Activated T-cell treated with anti-CD3 and anti-CD28 coated beads, Interleukin-2, amount 50 U/mL, for 72 hours (primary cell): ENCODE measurements at regions not wholly inside any gene's neighbourhood (a gene's known extent, or its start where the extent isn't known, plus 50 kb on each side); places are given as distances from the start of the nearest gene placed in this dataset.

Experiments used
- ATAC-seq, 2 donors: fragments of 150-1000 bp; cut with Tn5 transposase; replicated peaks in 1 of 2; 2 replicates each; pipeline ENCODE4 v1.10.0; 2021; ENCODE audit warnings: moderate library complexity in 2 of 2, mild to moderate bottlenecking in 1 of 2
- DNase-seq, 2 donors: peaks; one replicate each; pipeline ENCODE4 v3.0.0; 2021 to 2022; ENCODE audit warnings: mixed read lengths in 1 of 2
- H3K27ac Mint-ChIP-seq: one replicate; pipeline ENCODE4 v1.8.0; 2022; ENCODE audit warnings: mild to moderate bottlenecking, moderate library complexity, mixed read lengths
- H3K27me3 Mint-ChIP-seq: one replicate; pipeline ENCODE4 v1.8.0; 2022; ENCODE audit warnings: low read depth, mixed read lengths
- H3K36me3 Mint-ChIP-seq, 2 donors: one replicate each; pipeline ENCODE4 v1.8.0; 2022; ENCODE audit warnings: mixed read lengths in 2 of 2, mild to moderate bottlenecking in 1 of 2; ENCODE audit not compliant: insufficient read depth in 2 of 2
- H3K4me1 Mint-ChIP-seq: one replicate; pipeline ENCODE4 v1.8.0; 2022; ENCODE audit warnings: low read depth, mixed read lengths
- H3K4me3 Mint-ChIP-seq, 2 donors: one replicate each; pipeline ENCODE4 v1.8.0; 2022; ENCODE audit warnings: mild to moderate bottlenecking in 2 of 2, mixed read lengths in 2 of 2, moderate library complexity in 2 of 2
- H3K9me3 Mint-ChIP-seq, 2 donors: one replicate each; pipeline ENCODE4 v1.8.0; 2022; ENCODE audit warnings: mixed read lengths in 2 of 2

- Mint-ChIP-seq H3K27ac (no peak overlapping the region), H3K9me3 (peaks cover 0 to 3% of the 10 kb centered on the region in 2 donors), H3K4me3 (no peak overlapping the region), H3K4me1 (no peaks in the 10 kb centered on the region), H3K36me3 (no peaks in the 10 kb centered on the region), H3K27me3 (no peaks in the 10 kb centered on the region)
- ATAC-seq (no peak), DNase-seq (no peak)
These were observed 100.4 kb upstream of the RND3 start for GRCh38 chr2:150587547-150588505.

- Mint-ChIP-seq H3K4me3 (no peak overlapping the region), H3K4me1 (no peaks in the 10 kb centered on the region), H3K27me3 (no peaks in the 10 kb centered on the region), H3K36me3 (no peaks in the 10 kb centered on the region), H3K9me3 (peaks cover 0 to 3% of the 10 kb centered on the region in 2 donors), H3K27ac (no peak overlapping the region)
- no peak for ATAC-seq
- DNase-seq: no peak
These were observed 99.4 kb upstream of the RND3 start for GRCh38 chr2:150586858-150587257.

DNA sequence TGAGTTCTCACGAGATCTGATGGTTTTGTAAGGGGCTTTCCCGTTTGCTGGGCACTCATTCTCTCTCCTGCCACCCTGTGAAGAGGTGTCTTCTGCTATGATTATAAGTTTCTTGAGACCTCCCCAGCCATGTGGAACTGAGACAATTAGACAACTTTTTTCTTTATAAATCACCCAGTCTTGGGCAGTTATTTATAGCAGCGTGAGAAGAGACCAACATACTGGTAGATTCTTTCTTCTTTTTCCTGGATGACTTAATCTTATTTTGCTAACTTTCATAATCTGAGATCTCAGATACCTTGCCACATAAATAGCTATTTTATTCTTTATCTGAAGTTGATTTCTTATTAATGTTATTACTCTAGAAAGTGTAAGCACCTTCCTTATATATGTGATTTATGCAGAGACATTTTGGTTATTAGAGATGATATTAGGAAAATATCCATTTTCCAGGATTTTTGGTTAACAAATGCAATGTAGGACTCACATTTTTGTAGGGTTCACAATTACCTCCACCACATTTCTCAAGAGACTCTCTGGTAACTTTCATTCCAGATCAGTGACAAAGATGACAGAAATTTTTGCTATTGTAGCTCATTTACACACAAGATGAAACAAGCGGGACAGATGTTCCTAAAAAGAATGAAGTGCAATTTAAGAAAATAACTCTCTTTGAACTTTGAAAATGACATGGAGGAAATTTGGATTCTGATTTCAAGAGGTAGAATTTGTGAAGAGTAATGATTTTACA, 97.9 kb upstream of the RND3 start:
- no peaks in the 10 kb centered on the region for H3K27me3 Mint-ChIP-seq
- H3K4me1 Mint-ChIP-seq: no peaks in the 10 kb centered on the region
- H3K9me3 Mint-ChIP-seq: peaks cover 0 to 3% of the 10 kb centered on the region in 2 donors
- no peak overlapping the region for H3K4me3 Mint-ChIP-seq
- no peak for DNase-seq
- no peak overlapping the region for H3K27ac Mint-ChIP-seq
- no peak for ATAC-seq
- no peaks in the 10 kb centered on the region for H3K36me3 Mint-ChIP-seq

DNA sequence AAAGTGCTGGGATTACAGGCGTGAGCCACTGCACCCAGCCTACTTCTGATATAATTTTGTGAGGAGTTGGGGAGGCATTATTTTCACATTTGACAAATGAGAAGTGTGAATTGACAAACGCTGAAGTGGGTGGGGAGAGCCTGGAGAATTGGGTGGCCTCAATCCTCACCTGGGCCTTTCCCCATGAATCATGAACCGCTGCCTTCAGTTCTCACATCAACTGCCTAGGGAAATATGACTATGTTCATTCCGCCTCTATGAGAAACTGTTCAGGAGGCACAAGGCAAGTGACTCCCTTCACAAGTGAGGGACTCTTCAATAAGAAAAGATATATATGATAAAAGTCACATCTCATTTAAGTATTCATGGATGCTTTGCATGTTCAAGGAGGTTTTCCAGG, 96.6 kb upstream of the RND3 start:
- no peaks in the 10 kb centered on the region for H3K27me3 Mint-ChIP-seq
- ATAC-seq (no peak), DNase-seq (no peak)
- peaks cover 3 to 5% of the 10 kb centered on the region in 2 donors for H3K9me3 Mint-ChIP-seq
- H3K36me3 Mint-ChIP-seq: peaks cover 0 to 2% of the 10 kb centered on the region in 2 donors
- no peak overlapping the region for H3K4me3 Mint-ChIP-seq
- no peak overlapping the region for H3K27ac Mint-ChIP-seq
- no peaks in the 10 kb centered on the region for H3K4me1 Mint-ChIP-seq

DNA sequence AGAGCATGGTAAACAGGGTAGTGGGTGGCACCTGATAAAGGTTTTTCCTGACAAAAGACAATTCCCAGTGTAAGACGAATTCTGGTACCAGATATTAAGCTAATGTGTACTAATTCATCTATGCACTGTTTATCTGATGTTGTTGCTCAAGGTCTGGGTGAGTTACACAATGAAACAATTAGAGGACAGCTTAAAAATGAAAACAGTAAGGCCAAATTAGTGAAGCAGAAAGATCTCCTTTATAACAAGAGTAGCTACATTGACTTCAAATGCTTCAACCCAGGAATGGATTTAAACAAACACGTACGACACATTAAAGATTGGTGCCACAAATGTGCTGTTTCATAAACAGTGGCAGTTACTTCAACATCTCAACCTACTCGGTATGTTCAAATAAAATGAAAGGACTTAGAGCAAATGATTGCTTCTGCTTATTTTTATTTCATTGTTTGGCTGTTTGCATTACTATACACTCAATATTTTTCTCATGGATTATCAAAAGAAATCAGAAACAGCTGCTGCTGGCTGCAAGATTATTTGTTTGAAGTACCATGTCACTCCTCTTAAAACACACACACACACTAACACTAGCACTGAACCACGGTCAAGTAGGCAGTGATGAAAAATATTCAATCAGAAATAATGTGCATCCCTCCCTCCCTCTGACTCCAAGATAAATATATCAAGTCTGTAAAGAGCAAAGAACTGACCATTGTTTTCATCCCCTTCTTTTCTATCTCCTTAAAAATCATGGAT, 94.4 kb upstream of the RND3 start:
- ATAC-seq (no peak), DNase-seq (no peak)
- Mint-ChIP-seq H3K9me3 (peaks cover 8 to 11% of the 10 kb centered on the region in 2 donors), H3K27me3 (no peaks in the 10 kb centered on the region), H3K4me3 (no peak overlapping the region), H3K27ac (no peak overlapping the region), H3K36me3 (peaks cover 0 to 2% of the 10 kb centered on the region in 2 donors), H3K4me1 (no peaks in the 10 kb centered on the region)

GRCh38 chr2:150578481-150578880, 91.0 kb upstream of the RND3 start:
- no peaks in the 10 kb centered on the region for H3K4me1 Mint-ChIP-seq
- ATAC-seq: no peak

GRCh38 chr2:150575861-150576260, 88.4 kb upstream of the RND3 start:
- Mint-ChIP-seq H3K4me1 (no peaks in the 10 kb centered on the region), H3K9me3 (peaks cover 6 to 11% of the 10 kb centered on the region in 2 donors), H3K4me3 (no peak overlapping the region), H3K27ac (no peak overlapping the region), H3K36me3 (peaks cover 0 to 2% of the 10 kb centered on the region in 2 donors), H3K27me3 (no peaks in the 10 kb centered on the region)
- DNase-seq (no peak), ATAC-seq (no peak)

More at GRCh38 chr2:150578481-150578880, 91.0 kb upstream of the RND3 start:
- H3K27ac Mint-ChIP-seq: no peak overlapping the region
- no peaks in the 10 kb centered on the region for H3K27me3 Mint-ChIP-seq
- peaks cover 8 to 11% of the 10 kb centered on the region in 2 donors for H3K9me3 Mint-ChIP-seq
- DNase-seq: no peak
- no peak overlapping the region for H3K4me3 Mint-ChIP-seq
- H3K36me3 Mint-ChIP-seq: peaks cover 0 to 2% of the 10 kb centered on the region in 2 donors

GRCh38 chr2:150572961-150573395, 85.5 kb upstream of the RND3 start:
- Mint-ChIP-seq H3K4me1 (no peaks in the 10 kb centered on the region), H3K4me3 (no peak overlapping the region), H3K9me3 (peaks cover 3 to 5% of the 10 kb centered on the region in 2 donors), H3K27me3 (no peaks in the 10 kb centered on the region), H3K27ac (no peak overlapping the region), H3K36me3 (no peaks in the 10 kb centered on the region)
- ATAC-seq: no peak
- no peak for DNase-seq

- H3K27me3 Mint-ChIP-seq: no peaks in the 10 kb centered on the region
- DNase-seq: no peak
- peaks cover 0 to 2% of the 10 kb centered on the region in 2 donors for H3K9me3 Mint-ChIP-seq
- no peaks in the 10 kb centered on the region for H3K4me1 Mint-ChIP-seq
- H3K36me3 Mint-ChIP-seq: no peaks in the 10 kb centered on the region
- H3K27ac Mint-ChIP-seq: no peak overlapping the region
- ATAC-seq: no peak
- no peak overlapping the region for H3K4me3 Mint-ChIP-seq
These were observed 84.8 kb upstream of the RND3 start for GRCh38 chr2:150572194-150572766.

GRCh38 chr2:150571121-150571520, 83.7 kb upstream of the RND3 start:
- ATAC-seq: no peak
- peaks cover 0 to 2% of the 10 kb centered on the region in 2 donors for H3K9me3 Mint-ChIP-seq
- no peak overlapping the region for H3K27ac Mint-ChIP-seq
- no peaks in the 10 kb centered on the region for H3K27me3 Mint-ChIP-seq
- H3K36me3 Mint-ChIP-seq: no peaks in the 10 kb centered on the region
- no peak for DNase-seq
- H3K4me3 Mint-ChIP-seq: no peak overlapping the region
- H3K4me1 Mint-ChIP-seq: no peaks in the 10 kb centered on the region

GRCh38 chr2:150570712-150571111, 83.2 kb upstream of the RND3 start:
- Mint-ChIP-seq H3K9me3 (peaks cover 0 to 3% of the 10 kb centered on the region in 2 donors), H3K4me1 (no peaks in the 10 kb centered on the region)

GRCh38 chr2:150569761-150570160, 82.3 kb upstream of the RND3 start:
- H3K27me3 Mint-ChIP-seq: no peaks in the 10 kb centered on the region
- H3K27ac Mint-ChIP-seq: no peak overlapping the region
- H3K4me1 Mint-ChIP-seq: no peaks in the 10 kb centered on the region
- peaks cover 0 to 3% of the 10 kb centered on the region in 2 donors for H3K9me3 Mint-ChIP-seq
- no peak for DNase-seq
- no peak overlapping the region for H3K4me3 Mint-ChIP-seq
- no peaks in the 10 kb centered on the region for H3K36me3 Mint-ChIP-seq
- no peak for ATAC-seq

More at GRCh38 chr2:150570712-150571111, 83.2 kb upstream of the RND3 start:
- no peak for ATAC-seq
- Mint-ChIP-seq H3K4me3 (no peak overlapping the region), H3K27ac (no peak overlapping the region), H3K36me3 (no peaks in the 10 kb centered on the region), H3K27me3 (no peaks in the 10 kb centered on the region)
- DNase-seq: no peak
